ENCODE measurements at regions not wholly inside any gene's neighbourhood (a gene's known extent, or its start where the extent isn't known, plus 50 kb on each side); places are given as distances from the start of the nearest gene placed in this dataset.
A peak's percentile ranks its signal among the peaks of the same experiment; 100 is the strongest.
"Not testable (repeated sequence)": the region's sequence is repeated elsewhere in the genome, so short reads cannot be mapped to it uniquely, and the experiment has no call there.

DNA sequence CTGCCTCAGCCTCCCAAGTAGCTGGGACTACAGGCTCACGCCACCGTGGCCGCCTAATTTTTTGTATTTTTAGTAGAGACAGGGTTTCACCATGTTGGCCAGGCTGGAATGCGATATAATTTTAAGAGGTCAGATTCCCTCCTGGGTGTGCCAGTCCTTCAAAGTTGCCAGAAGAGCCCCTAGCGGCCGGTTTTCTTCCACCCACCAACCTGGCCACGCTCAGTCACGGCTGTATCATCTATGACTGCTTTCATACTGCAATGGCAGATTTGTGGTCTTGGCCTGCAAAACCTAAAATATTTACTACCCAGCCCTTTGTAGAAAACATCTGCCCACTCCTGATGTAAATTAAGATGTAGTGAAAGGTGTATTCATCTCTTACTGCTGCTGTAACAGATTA, 117.5 kb upstream of the BASP1 start:
- Histone ChIP-seq H3K27ac (no peak overlapping the region), H3K4me1 (replicated peaks in 1 of 2) (peaks cover 18 to 35% of the 10 kb centered on the region in 2 donors), H3K4me3 (no peak overlapping the region)
- ATAC-seq (replicated peaks in 6 of 8), result no peak
- WGBS, 10 experiments, result 100% methylated on average over 1 to 4 of the region's 8 CpGs; no CpG with 5 or more reads in 5 of the 10 experiments
- in situ Hi-C loops (cut with MboI; ENCODE audit: low pct_unique_long_range_greater_than_20kb in 2 of 9, low sequenced_read_pairs in 9 of 9, unreplicated experiment in 9 of 9), result no loop called here

DNA sequence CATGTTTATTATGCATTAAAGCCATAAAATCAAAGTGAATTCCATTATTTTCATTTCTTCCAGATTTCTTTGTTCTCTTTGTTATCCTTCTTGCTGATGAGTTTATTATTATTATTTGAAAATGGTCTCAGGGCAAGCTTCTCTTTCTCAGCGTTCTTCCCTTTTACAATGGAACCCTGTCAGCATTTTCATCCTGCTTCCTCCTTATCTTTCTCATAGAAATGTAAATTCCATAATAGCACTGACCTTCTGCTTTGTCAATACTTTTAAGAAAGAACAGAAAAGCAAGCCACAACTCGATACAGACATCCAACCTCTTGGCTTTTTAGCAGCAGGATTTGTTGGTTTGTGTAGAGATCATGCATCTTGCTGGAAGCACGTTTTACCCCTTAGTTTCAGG, 114.0 kb upstream of the BASP1 start:
- WGBS, 10 experiments, result 5 to 70% (median 46%) methylated on average over 1 to 3 of the region's 3 CpGs; no CpG with 5 or more reads in 2 of the 10 experiments
- H3K4me1 ChIP-seq (replicated peaks in 1 of 2), result peaks cover 0 to 4% of the 10 kb centered on the region in 2 donors
- no peak for ATAC-seq (replicated peaks in 6 of 8)
- in situ Hi-C loops (cut with MboI; ENCODE audit: low pct_unique_long_range_greater_than_20kb in 2 of 9, low sequenced_read_pairs in 9 of 9, unreplicated experiment in 9 of 9), result no loop called here
- no peak overlapping the region for H3K4me3 ChIP-seq
- H3K27ac ChIP-seq, result no peak overlapping the region

- Histone ChIP-seq H3K4me1 (replicated peaks in 1 of 2) (peaks cover 0 to 6% of the 10 kb centered on the region in 2 donors), H3K27ac (no peak overlapping the region), H3K4me3 (no peak overlapping the region)
- no peak for ATAC-seq (replicated peaks in 6 of 8)
- in situ Hi-C loops (cut with MboI; ENCODE audit: low pct_unique_long_range_greater_than_20kb in 2 of 9, low sequenced_read_pairs in 9 of 9, unreplicated experiment in 9 of 9), result no loop called here
- WGBS, 10 experiments, result 0 to 93% (median 53%) methylated on average over 1 to 5 of the region's 5 CpGs; no CpG with 5 or more reads in 2 of the 10 experiments
Observed at GRCh38 chr5:17105744-17106418, 111.5 kb upstream of the BASP1 start.

DNA sequence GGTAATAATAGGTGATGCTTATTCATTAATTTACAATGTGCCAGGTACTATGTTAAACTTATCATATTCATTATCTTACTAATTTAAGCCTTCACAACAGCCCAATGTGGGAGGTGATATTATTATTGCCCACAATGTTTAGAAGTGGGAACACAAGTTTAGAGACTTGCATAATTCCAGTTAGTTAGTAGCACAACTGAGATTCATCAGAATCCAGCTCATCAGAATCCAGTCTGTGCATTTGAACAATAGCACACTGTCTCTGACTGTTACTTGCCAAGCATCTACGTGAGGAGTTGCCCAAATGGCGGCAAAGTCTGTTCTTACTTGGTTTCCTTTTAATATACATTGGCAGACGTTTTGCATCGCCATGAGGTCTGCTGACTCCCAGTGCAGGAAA, 110.9 kb upstream of the BASP1 start:
- 9 to 95% (median 52%) methylated on average over 2 to 3 of the region's 4 CpGs; no CpG with 5 or more reads in 5 of the 10 experiments for WGBS, 10 experiments
- in situ Hi-C loops (cut with MboI; ENCODE audit: low pct_unique_long_range_greater_than_20kb in 2 of 9, low sequenced_read_pairs in 9 of 9, unreplicated experiment in 9 of 9), result no loop called here
- no peak overlapping the region for H3K4me3 ChIP-seq
- H3K4me1 ChIP-seq (replicated peaks in 1 of 2), result peaks cover 0 to 8% of the 10 kb centered on the region in 2 donors
- ATAC-seq (replicated peaks in 6 of 8), result no peak
- H3K27ac ChIP-seq, result no peak overlapping the region

GRCh38 chr5:17112091-17112716, 105.2 kb upstream of the BASP1 start:
- ATAC-seq (replicated peaks in 6 of 8); in situ Hi-C loops (cut with MboI; ENCODE audit: low pct_unique_long_range_greater_than_20kb in 2 of 9, low sequenced_read_pairs in 9 of 9, unreplicated experiment in 9 of 9): not testable (repeated sequence)
- 20 to 100% (median 60%) methylated on average over 1 to 2 of the region's 3 CpGs; no CpG with 5 or more reads in 4 of the 10 experiments for WGBS, 10 experiments

GRCh38 chr5:17113174-17113958, 104.1 kb upstream of the BASP1 start:
- H3K27ac ChIP-seq, result no peak overlapping the region
- in situ Hi-C loops (cut with MboI; ENCODE audit: low pct_unique_long_range_greater_than_20kb in 2 of 9, low sequenced_read_pairs in 9 of 9, unreplicated experiment in 9 of 9), result no loop called here
- H3K4me3 ChIP-seq, result no peak overlapping the region
- ATAC-seq (replicated peaks in 6 of 8), result no peak
- peaks cover 14 to 29% of the 10 kb centered on the region in 2 donors for H3K4me1 ChIP-seq (replicated peaks in 1 of 2)
- WGBS, 10 experiments, result 0 to 100% (median 79%) methylated on average over 1 to 9 of the region's 9 CpGs

More at GRCh38 chr5:17112091-17112716, 105.2 kb upstream of the BASP1 start:
- H3K4me1 ChIP-seq (replicated peaks in 1 of 2), result peaks cover 14 to 26% of the 10 kb centered on the region in 2 donors
- not testable (repeated sequence) for H3K4me3 ChIP-seq, H3K27ac ChIP-seq

DNA sequence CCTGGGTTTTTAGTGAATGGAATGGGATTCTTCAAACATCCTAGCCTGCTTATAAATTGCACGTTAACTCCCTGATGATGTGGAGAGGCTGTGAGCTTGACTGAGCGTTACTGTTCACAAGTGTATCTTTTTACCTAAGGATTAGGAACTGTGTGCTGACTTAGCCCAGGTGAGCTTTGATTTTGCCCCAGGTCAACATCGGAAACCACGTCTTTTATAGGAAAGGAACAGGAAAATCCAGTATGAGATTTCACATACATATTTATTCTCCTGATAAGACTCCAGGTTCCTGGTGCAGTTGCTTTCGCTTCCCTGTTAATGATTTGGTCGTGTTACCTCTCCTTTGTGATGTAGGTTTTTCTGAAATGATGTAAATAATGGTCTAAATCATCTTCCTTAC, 103.2 kb upstream of the BASP1 start:
- Histone ChIP-seq H3K27ac (no peak overlapping the region), H3K4me3 (no peak overlapping the region), H3K4me1 (replicated peaks in 1 of 2) (peaks cover 19 to 36% of the 10 kb centered on the region in 2 donors)
- in situ Hi-C loops (cut with MboI; ENCODE audit: low pct_unique_long_range_greater_than_20kb in 2 of 9, low sequenced_read_pairs in 9 of 9, unreplicated experiment in 9 of 9), result no loop called here
- ATAC-seq (replicated peaks in 6 of 8), result no peak
- WGBS, 10 experiments, result 66 to 100% (median 85%) methylated on average over 2 to 5 of the region's 6 CpGs; no CpG with 5 or more reads in 2 of the 10 experiments

DNA sequence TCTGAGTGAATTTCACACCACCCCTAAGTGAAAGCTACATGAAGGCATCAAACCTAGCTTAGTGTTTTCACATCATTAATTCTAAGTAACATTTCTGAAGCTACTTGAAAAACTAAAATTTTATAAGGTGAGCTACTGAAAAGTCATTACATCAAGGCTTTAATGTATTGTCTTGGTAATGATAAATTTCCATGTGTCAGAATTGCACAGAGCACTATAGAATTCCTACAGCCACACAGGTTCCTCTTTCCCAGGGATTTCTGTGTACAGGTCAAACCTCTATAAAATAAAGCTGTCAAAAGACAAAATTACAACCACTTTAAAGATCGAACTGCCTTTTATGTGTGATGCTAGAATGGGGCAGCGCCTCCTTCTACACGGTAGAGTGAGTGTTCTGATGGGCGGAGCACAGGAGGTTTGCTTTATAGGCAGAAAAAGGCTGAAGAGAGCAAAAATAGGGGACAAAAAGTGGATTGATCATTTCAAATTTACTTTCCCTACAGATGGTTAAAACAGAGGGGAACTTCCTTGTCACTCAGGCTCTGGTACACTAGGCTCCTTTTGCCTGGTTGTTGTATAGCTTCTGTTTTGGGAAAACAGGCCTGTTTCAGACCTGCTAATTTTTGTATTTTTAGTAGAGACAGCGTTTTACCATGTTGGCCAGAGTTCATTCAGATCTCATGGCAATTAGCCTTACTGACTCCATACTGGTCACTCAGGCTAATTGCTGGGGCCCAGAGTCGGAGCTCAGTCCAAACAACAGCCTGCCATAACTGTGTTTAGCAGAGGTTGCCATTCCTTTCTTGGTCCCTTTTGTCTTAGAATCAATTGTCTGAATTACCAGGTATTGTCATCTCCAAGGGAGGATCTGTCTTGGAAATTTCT, 102.5 kb upstream of the BASP1 start:
- peaks cover 19 to 36% of the 10 kb centered on the region in 2 donors for H3K4me1 ChIP-seq (replicated peaks in 1 of 2)
- WGBS, 10 experiments, result 14 to 100% (median 59%) methylated on average over 1 to 5 of the region's 6 CpGs
- no peak overlapping the region for H3K27ac ChIP-seq
- in situ Hi-C loops (cut with MboI; ENCODE audit: low pct_unique_long_range_greater_than_20kb in 2 of 9, low sequenced_read_pairs in 9 of 9, unreplicated experiment in 9 of 9), result no loop called here
- peak in 5 of 8 experiments; percentile 5 to 63 (median 22) for ATAC-seq (replicated peaks in 6 of 8)
- H3K4me3 ChIP-seq, result no peak overlapping the region

- no peak overlapping the region for H3K4me3 ChIP-seq
- 40 to 67% (median 60%) methylated on average over 1 to 3 of the region's 3 CpGs; no CpG with 5 or more reads in 5 of the 10 experiments for WGBS, 10 experiments
- H3K27ac ChIP-seq, result no peak overlapping the region
- in situ Hi-C loops (cut with MboI; ENCODE audit: low pct_unique_long_range_greater_than_20kb in 2 of 9, low sequenced_read_pairs in 9 of 9, unreplicated experiment in 9 of 9), result no loop called here
- no peak for ATAC-seq (replicated peaks in 6 of 8)
- H3K4me1 ChIP-seq (replicated peaks in 1 of 2), result peaks cover 19 to 34% of the 10 kb centered on the region in 2 donors
Observed at GRCh38 chr5:17115855-17116254, 101.6 kb upstream of the BASP1 start.

- Histone ChIP-seq H3K4me3 (no peak overlapping the region), H3K4me1 (replicated peaks in 1 of 2) (peaks cover 19 to 32% of the 10 kb centered on the region in 2 donors), H3K27ac (no peak overlapping the region)
- in situ Hi-C loops (cut with MboI; ENCODE audit: low pct_unique_long_range_greater_than_20kb in 2 of 9, low sequenced_read_pairs in 9 of 9, unreplicated experiment in 9 of 9), result no loop called here
- ATAC-seq (replicated peaks in 6 of 8), result peak in 7 of 8 experiments; percentile 82 to 100 (median 99)
- 0 to 73% (median 15%) methylated on average over 1 to 9 of the region's 9 CpGs; no CpG with 5 or more reads in 1 of the 10 experiments for WGBS, 10 experiments
Observed at GRCh38 chr5:17118631-17119030, 98.8 kb upstream of the BASP1 start.

DNA sequence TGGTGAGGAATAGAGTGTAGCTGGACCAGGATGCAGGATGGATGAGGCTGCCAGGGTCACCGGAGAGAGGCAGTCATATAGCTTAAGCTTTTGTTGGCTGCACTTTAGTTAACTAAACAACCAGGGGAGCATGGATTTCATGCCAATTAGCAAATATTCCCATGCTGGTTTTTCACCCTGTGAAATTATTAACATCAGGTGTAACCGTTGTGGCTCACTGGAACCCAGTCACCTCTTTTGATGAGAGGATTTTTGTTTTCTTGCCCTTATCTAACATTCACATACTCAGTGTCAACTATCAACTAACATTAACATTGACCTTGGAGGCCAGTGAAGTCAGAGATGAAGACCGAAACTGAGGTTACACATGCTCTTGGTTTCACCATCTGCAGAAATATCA, 97.2 kb upstream of the BASP1 start:
- H3K4me3 ChIP-seq, result no peak overlapping the region
- H3K27ac ChIP-seq, result no peak overlapping the region
- in situ Hi-C loops (cut with MboI; ENCODE audit: low pct_unique_long_range_greater_than_20kb in 2 of 9, low sequenced_read_pairs in 9 of 9, unreplicated experiment in 9 of 9), result no loop called here
- 71 to 100% (median 100%) methylated on average over 1 to 3 of the region's 3 CpGs; no CpG with 5 or more reads in 1 of the 10 experiments for WGBS, 10 experiments
- peaks cover 14 to 20% of the 10 kb centered on the region in 2 donors for H3K4me1 ChIP-seq (replicated peaks in 1 of 2)
- no peak for ATAC-seq (replicated peaks in 6 of 8)

GRCh38 chr5:17121776-17122175, 95.7 kb upstream of the BASP1 start:
- no peak overlapping the region for H3K27ac ChIP-seq
- WGBS, 10 experiments, result 17 to 100% (median 90%) methylated on average over 1 to 3 of the region's 3 CpGs; no CpG with 5 or more reads in 4 of the 10 experiments
- H3K4me3 ChIP-seq, result no peak overlapping the region
- ATAC-seq (replicated peaks in 6 of 8), result no peak
- H3K4me1 ChIP-seq (replicated peaks in 1 of 2), result peaks cover 5 to 10% of the 10 kb centered on the region in 2 donors
- in situ Hi-C loops (cut with MboI; ENCODE audit: low pct_unique_long_range_greater_than_20kb in 2 of 9, low sequenced_read_pairs in 9 of 9, unreplicated experiment in 9 of 9), result no loop called here
